ENCODE measurements at regions not wholly inside any gene's neighbourhood (a gene's known extent, or its start where the extent isn't known, plus 50 kb on each side); places are given as distances from the start of the nearest gene placed in this dataset.
"Not testable (repeated sequence)": the region's sequence is repeated elsewhere in the genome, so short reads cannot be mapped to it uniquely, and the experiment has no call there.

DNA sequence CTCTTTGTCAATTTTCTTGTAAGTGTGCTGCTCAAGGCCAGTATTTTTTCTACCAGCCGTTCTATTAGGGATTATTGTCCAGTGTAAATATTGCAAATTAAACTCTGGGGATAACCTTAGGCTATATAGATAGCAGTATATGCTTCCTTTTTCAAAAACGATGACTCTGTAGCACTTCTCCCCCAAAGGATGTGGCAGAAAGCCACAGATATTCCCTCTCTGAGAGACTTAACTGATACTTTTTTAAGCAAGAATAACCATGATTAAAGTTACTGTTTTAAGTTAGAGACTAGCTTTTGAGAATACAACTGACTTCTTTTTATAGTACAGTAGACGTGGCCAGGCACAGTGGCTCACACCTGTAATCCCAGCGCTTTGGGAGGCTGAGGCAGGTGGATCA lies 130.0 kb downstream of the FHIP1A start:
- Histone ChIP-seq H3K36me3 (no peaks in the 10 kb centered on the region), H3K4me3 (no peak overlapping the region), H3K9me3 (no peaks in the 10 kb centered on the region), H3K27ac (peak overlapping the region; percentile 85 to 88), H3K27me3 (no peaks in the 10 kb centered on the region), H3K4me1 (peaks cover 3 to 5% of the 10 kb centered on the region in 2 donors)
- TF ChIP-seq POLR2A (IDR thresholded peaks at IDR 0.05), result no peak
- TF ChIP-seq, protein P1, sequence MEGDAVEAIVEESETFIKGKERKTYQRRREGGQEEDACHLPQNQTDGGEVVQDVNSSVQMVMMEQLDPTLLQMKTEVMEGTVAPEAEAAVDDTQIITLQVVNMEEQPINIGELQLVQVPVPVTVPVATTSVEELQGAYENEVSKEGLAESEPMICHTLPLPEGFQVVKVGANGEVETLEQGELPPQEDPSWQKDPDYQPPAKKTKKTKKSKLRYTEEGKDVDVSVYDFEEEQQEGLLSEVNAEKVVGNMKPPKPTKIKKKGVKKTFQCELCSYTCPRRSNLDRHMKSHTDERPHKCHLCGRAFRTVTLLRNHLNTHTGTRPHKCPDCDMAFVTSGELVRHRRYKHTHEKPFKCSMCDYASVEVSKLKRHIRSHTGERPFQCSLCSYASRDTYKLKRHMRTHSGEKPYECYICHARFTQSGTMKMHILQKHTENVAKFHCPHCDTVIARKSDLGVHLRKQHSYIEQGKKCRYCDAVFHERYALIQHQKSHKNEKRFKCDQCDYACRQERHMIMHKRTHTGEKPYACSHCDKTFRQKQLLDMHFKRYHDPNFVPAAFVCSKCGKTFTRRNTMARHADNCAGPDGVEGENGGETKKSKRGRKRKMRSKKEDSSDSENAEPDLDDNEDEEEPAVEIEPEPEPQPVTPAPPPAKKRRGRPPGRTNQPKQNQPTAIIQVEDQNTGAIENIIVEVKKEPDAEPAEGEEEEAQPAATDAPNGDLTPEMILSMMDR (IDR thresholded peaks at IDR 0.05), result no peak
- DNase-seq, result no peak
- intact Hi-C loops (cut with DNase I; ENCODE audit: low total_unique reads), result no loop called here

DNA sequence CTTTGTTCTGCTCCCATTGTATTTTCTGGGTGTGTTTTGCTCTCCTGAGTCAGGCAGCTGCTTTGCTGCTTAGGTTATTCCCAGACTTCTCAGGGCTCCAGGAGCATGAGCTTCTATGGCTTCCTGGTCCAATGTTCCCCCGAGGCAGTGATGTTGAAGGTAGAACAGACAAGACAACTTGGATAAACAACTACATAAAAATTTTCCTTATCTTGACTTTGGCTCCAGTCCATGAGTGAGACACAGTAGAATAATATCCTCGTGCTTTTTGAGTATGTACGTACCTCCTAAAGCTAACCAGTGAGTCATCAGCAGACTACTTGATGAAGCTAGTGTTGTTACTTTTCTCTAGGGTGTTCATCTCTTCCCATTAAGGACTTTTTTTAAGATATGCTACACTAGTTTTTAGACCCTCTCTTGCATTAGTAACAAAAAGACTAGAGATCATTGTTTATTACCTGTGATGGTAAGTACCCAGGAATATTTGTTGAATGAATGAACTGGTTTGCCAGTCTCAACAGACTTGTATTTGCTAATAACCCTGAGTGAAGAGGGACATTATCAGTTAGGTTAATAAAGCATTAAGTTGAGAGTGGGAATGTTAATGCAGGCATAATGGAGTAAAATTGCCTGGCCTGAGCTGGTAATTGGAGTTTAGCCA lies 131.9 kb downstream of the FHIP1A start:
- TF ChIP-seq, protein P1 (IDR thresholded peaks at IDR 0.05), result no peak
- TF ChIP-seq POLR2A (IDR thresholded peaks at IDR 0.05), result no peak
- Histone ChIP-seq H3K4me3 (no peak overlapping the region), H3K9me3 (no peaks in the 10 kb centered on the region), H3K27me3 (no peaks in the 10 kb centered on the region), H3K36me3 (no peaks in the 10 kb centered on the region), H3K4me1 (peaks cover 3 to 5% of the 10 kb centered on the region in 2 donors), H3K27ac (peak overlapping the region; percentile 85 to 88)
- peak; percentile 44 to 87 for DNase-seq
- intact Hi-C loops (cut with DNase I; ENCODE audit: low total_unique reads), result no loop called here

DNA sequence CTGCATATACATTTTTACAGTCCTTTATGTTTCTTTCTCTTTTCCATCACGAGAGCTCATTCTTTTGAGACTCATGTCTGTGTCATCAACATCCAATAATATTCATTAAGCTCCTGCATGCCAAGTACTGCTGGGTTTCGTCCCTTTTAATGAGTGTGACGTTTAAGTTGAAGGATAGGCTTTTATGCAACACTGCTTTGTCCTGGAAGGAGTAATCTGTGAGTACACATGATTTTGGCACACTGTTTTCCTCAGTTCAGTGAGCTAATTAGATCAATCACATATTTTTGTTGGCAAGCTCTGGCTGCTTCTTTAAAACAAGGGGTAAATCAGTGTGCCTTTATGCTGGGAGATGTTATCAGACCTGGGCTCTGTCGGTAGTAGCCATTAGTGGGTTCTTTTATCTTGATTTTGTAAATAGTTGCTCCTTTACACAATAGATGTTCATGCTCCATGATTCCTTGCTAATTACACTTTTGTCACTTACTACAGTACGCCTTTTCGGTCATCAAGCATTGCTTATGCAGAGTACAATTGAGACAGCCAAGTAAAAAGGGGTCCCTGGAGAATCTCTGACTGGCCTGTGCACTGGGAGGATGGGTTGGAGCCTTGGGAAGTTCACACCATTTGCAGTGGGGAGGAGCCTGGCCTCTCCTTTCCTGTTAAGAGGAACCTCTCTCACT lies 132.6 kb downstream of the FHIP1A start:
- H3K4me3 ChIP-seq, result no peak overlapping the region
- peaks cover 3 to 5% of the 10 kb centered on the region in 2 donors for H3K4me1 ChIP-seq
- H3K27me3 ChIP-seq, result no peaks in the 10 kb centered on the region
- H3K9me3 ChIP-seq, result no peaks in the 10 kb centered on the region
- peak overlapping the region; percentile 85 to 88 for H3K27ac ChIP-seq
- intact Hi-C loops (cut with DNase I; ENCODE audit: low total_unique reads), result no loop called here
- DNase-seq, result peak; percentile 20 to 71
- no peak for TF ChIP-seq POLR2A (IDR thresholded peaks at IDR 0.05)
- no peaks in the 10 kb centered on the region for H3K36me3 ChIP-seq

DNA sequence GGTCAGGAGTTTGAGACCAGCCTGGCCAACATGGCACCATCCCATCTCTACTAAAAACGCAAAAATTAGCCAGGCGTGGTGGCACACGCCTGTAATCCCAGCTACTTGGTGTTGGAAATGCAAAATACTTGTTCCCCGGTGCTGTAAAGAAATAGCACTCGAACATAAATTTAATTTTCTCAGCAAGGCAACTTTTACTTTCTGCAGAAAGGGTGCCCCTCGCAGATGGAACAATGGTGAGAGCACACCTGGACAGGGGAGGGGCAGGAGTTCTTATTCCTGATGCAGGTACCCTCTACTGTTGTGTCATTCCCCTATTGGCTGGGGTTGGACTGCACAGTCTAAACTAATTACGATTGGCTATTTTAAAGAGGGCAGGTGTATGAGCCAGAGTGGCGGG lies 139.7 kb downstream of the FHIP1A start:
- Histone ChIP-seq H3K4me3 (no peak overlapping the region), H3K9me3 (peaks cover 0 to 7% of the 10 kb centered on the region in 2 donors), H3K27me3 (no peaks in the 10 kb centered on the region), H3K36me3 (no peaks in the 10 kb centered on the region), H3K4me1 (no peaks in the 10 kb centered on the region), H3K27ac (no peak overlapping the region)
- intact Hi-C loops (cut with DNase I; ENCODE audit: low total_unique reads), result no loop called here
- no peak for TF ChIP-seq POLR2A (IDR thresholded peaks at IDR 0.05)
- TF ChIP-seq, protein P1 (IDR thresholded peaks at IDR 0.05), result no peak
- DNase-seq, result no peak

DNA sequence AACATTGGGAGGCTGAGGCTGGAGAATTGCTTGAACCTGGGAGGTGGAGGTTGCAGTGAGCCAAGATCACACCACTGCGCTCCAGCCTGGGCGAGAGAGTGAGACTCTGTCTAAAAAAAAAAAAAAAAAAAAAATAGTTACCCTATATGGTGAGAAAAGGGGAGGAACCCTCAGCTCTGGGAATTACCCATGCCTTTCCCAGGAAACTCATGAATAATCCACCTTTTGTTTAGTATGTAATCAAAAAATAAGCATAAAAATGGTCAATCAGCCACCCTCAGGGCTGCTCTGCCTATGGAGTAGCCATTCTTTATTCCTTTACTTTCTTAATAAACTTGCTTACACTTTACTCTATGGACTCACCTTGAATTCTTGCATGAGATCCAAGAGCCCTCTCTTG lies 140.4 kb downstream of the FHIP1A start:
- H3K9me3 ChIP-seq; H3K36me3 ChIP-seq; H3K27me3 ChIP-seq; H3K4me1 ChIP-seq; DNase-seq; H3K27ac ChIP-seq; intact Hi-C loops (cut with DNase I; ENCODE audit: low total_unique reads); H3K4me3 ChIP-seq: not testable (repeated sequence)

DNA sequence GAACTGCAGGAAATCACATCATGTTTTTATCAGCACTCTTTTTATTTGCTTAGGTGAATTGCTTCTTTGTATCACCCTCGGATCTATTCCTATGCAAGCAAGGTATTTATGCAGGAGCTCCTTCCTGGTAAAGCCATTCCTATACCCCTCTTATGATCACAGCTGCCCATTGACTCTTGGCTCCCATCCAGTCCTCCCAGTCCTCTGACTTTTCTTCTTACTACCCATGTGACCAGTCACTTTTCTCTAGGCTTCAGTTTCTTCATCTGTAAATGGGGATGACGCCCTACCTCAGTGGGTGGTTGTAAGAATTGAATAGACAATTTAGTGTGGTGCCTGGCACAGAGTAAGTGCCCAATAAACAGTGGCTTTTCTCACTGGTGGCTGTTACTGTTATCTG lies 144.9 kb downstream of the FHIP1A start:
- Histone ChIP-seq H3K27ac (no peak overlapping the region), H3K9me3 (no peaks in the 10 kb centered on the region), H3K4me3 (no peak overlapping the region), H3K4me1 (no peaks in the 10 kb centered on the region), H3K27me3 (no peaks in the 10 kb centered on the region), H3K36me3 (no peaks in the 10 kb centered on the region)
- no peak for TF ChIP-seq POLR2A (IDR thresholded peaks at IDR 0.05)
- TF ChIP-seq, protein P1 (IDR thresholded peaks at IDR 0.05), result no peak
- intact Hi-C loops (cut with DNase I; ENCODE audit: low total_unique reads), result no loop called here
- DNase-seq, result no peak
